Lung microvascular endothelial cell (primary cell): ENCODE measurements at regions not wholly inside any gene's neighbourhood (a gene's known extent, or its start where the extent isn't known, plus 50 kb on each side); places are given as distances from the start of the nearest gene placed in this dataset.
"Not testable (repeated sequence)": the region's sequence is repeated elsewhere in the genome, so short reads cannot be mapped to it uniquely, and the experiment has no call there.

ENCODE experiments used
- DNase-seq, 2 donors: peaks; one replicate each; pipeline versions ENCODE4 v3.0.0 to v3.0.0-alpha.2; 2010; ENCODE audit warnings: low read depth in 2 of 2

GRCh38 chr12:94916663-94917062 lies 86.8 kb downstream of the NDUFA12 start:
- DNase-seq, result no peak

GRCh38 chr12:94909663-94910062 lies 93.8 kb downstream of the NDUFA12 start:
- DNase-seq, result no peak

- not testable (repeated sequence) for DNase-seq
Observed at GRCh38 chr12:94905749-94906148, 97.7 kb downstream of the NDUFA12 start.

- no peak for DNase-seq
Observed at GRCh38 chr12:94900496-94900895, 103.0 kb downstream of the NDUFA12 start.

- DNase-seq, result peak; percentile 45 to 47
Observed at GRCh38 chr12:94898388-94898787, 105.1 kb downstream of the NDUFA12 start.

GRCh38 chr12:94892544-94893267 lies 110.8 kb downstream of the NDUFA12 start:
- DNase-seq, result peak in 1 of 2 donors; percentile 73

- no peak for DNase-seq
Observed at GRCh38 chr12:94889445-94890210, 113.9 kb downstream of the NDUFA12 start.

GRCh38 chr12:94879542-94879941 lies 124.0 kb downstream of the NDUFA12 start:
- peak; percentile 29 to 49 for DNase-seq

- peak; percentile 43 to 80 for DNase-seq
Observed at GRCh38 chr12:94875525-94875924, 128.0 kb downstream of the NDUFA12 start.

- no peak for DNase-seq
Observed at GRCh38 chr12:94874518-94875302, 128.8 kb downstream of the NDUFA12 start.

GRCh38 chr12:94873734-94874517 lies 129.6 kb downstream of the NDUFA12 start:
- no peak for DNase-seq

GRCh38 chr12:94872971-94873733 lies 130.3 kb downstream of the NDUFA12 start:
- peak in 1 of 2 donors; percentile 46 for DNase-seq

GRCh38 chr12:94872671-94872970 lies 130.9 kb downstream of the NDUFA12 start:
- peak in 1 of 2 donors; percentile 28 for DNase-seq

- no peak for DNase-seq
Observed at GRCh38 chr12:94872007-94872653, 131.4 kb downstream of the NDUFA12 start.

GRCh38 chr12:94870511-94870910 lies 133.0 kb downstream of the NDUFA12 start:
- no peak for DNase-seq

- no peak for DNase-seq
Observed at GRCh38 chr12:94868161-94868560, 135.3 kb downstream of the NDUFA12 start.

- no peak for DNase-seq
Observed at GRCh38 chr12:94867066-94867855, 136.2 kb downstream of the NDUFA12 start.

- DNase-seq, result no peak
Observed at GRCh38 chr12:94864987-94865386, 138.5 kb downstream of the NDUFA12 start.

- DNase-seq, result no peak
Observed at GRCh38 chr12:94863321-94864035, 140.0 kb downstream of the NDUFA12 start.
